Kidney (tissue), 13 donors: ENCODE measurements at regions not wholly inside any gene's neighbourhood (a gene's known extent, or its start where the extent isn't known, plus 50 kb on each side); places are given as distances from the start of the nearest gene placed in this dataset.
A peak's percentile ranks its signal among the peaks of the same experiment; 100 is the strongest.

Experiments
- DNase-seq, 5 donors: peaks; one replicate each; pipeline ENCODE4 v3.0.0-alpha.2; 2013 to 2020
- FAIRE-seq: peaks from 2 replicates; lab custom pipeline; 2012; peaks lifted over from hg19 to GRCh38; lab: Jason Lieb, UNC
- H3K27ac ChIP-seq, 2 donors: one replicate each; pipeline ENCODE4 v1.7.0; 2013; ENCODE audit warnings: low read depth in 2 of 2, low read length in 2 of 2, inconsistent platforms in 1 of 2
- H3K27me3 ChIP-seq: one replicate; pipeline ENCODE4 v1.7.1; 2013; ENCODE audit warnings: low read length, inconsistent platforms; ENCODE audit not compliant: control insufficient read depth, insufficient read depth
- H3K36me3 ChIP-seq, 3 donors: one replicate each; pipeline versions ENCODE4 v1.7.0 to v1.7.1; 2013; ENCODE audit warnings: low read length in 3 of 3, control low read depth in 1 of 3, inconsistent platforms in 1 of 3; ENCODE audit not compliant: insufficient read depth in 3 of 3, control insufficient read depth in 2 of 3
- H3K4me1 ChIP-seq, 3 donors: one replicate each; pipeline versions ENCODE4 v1.7.0 to v1.7.1; 2013; ENCODE audit warnings: low read length in 3 of 3, inconsistent platforms in 1 of 3, low read depth in 1 of 3; ENCODE audit not compliant: control insufficient read depth in 2 of 3, insufficient read depth in 2 of 3
- H3K4me3 ChIP-seq, 3 donors: one replicate each; pipeline versions ENCODE4 v1.7.0 to v1.8.1; 2013; ENCODE audit warnings: low read length in 3 of 3, control low read depth in 1 of 3, inconsistent platforms in 1 of 3
- H3K9ac ChIP-seq, 3 donors: one replicate each; pipeline versions ENCODE4 v1.7.0 to v1.7.1; 2013; ENCODE audit warnings: low read length in 3 of 3, control low read depth in 1 of 3, inconsistent platforms in 1 of 3
- H3K9me3 ChIP-seq, 3 donors: one replicate each; pipeline versions ENCODE4 v1.7.0 to v1.7.1; 2013; ENCODE audit warnings: low read length in 3 of 3, control low read depth in 1 of 3, inconsistent platforms in 1 of 3; ENCODE audit not compliant: control insufficient read depth in 2 of 3, insufficient read depth in 1 of 3
- CTCF ChIP-seq: IDR thresholded peaks from 3 replicates; pipeline ENCODE4 v1.5.1; 2012; ENCODE audit warnings: mild to moderate bottlenecking, moderate library complexity, borderline replicate concordance; ENCODE audit not compliant: insufficient read depth; ENCODE audit errors: extremely low read depth
- intact Hi-C: fragments of 100-400 bp; cut with DNase I; formaldehyde crosslinking; loops from one replicate; pipeline ENCODE4 v1.11.1; 2022
- donor health status: control.
- donor health status: control.
- donor health status: control.
- donor health status: control.
- donor health status: control.
- donor health status: DM: yes; HTN: yes; CAD: no.
- donor health status: Normal renal cell carcinoma (clear cell type).

GRCh38 chr11:62062223-62062861, 61.5 kb upstream of the INCENP start:
- Histone ChIP-seq H3K9ac (no peak overlapping the region), H3K4me3 (no peak overlapping the region), H3K4me1 (no peaks in the 10 kb centered on the region), H3K36me3 (no peaks in the 10 kb centered on the region), H3K27me3 (no peaks in the 10 kb centered on the region), H3K27ac (no peak overlapping the region), H3K9me3 (no peaks in the 10 kb centered on the region)
- intact Hi-C loops: no loop called here
- no peak for TF ChIP-seq CTCF
- FAIRE-seq: no peak
- DNase-seq: no peak

- FAIRE-seq: no peak
Observed at GRCh38 chr11:62061356-62062222, 62.2 kb upstream of the INCENP start.

GRCh38 chr11:62057069-62057468, 66.7 kb upstream of the INCENP start:
- H3K9ac ChIP-seq: no peak overlapping the region
- FAIRE-seq (no peak), DNase-seq (no peak)
- no peak overlapping the region for H3K4me3 ChIP-seq
- H3K36me3 ChIP-seq: no peaks in the 10 kb centered on the region
- H3K9me3 ChIP-seq: no peaks in the 10 kb centered on the region
- no peaks in the 10 kb centered on the region for H3K4me1 ChIP-seq
- intact Hi-C loops: no loop called here
- H3K27ac ChIP-seq: no peak overlapping the region
- no peaks in the 10 kb centered on the region for H3K27me3 ChIP-seq
- TF ChIP-seq CTCF: no peak

More at GRCh38 chr11:62061356-62062222, 62.2 kb upstream of the INCENP start:
- peak; percentile 5 for TF ChIP-seq CTCF
- no peaks in the 10 kb centered on the region for H3K36me3 ChIP-seq
- peak in 2 of 5 donors; percentile 4 to 13 for DNase-seq
- no peaks in the 10 kb centered on the region for H3K4me1 ChIP-seq
- no peaks in the 10 kb centered on the region for H3K27me3 ChIP-seq
- no peak overlapping the region for H3K27ac ChIP-seq
- H3K9ac ChIP-seq: no peak overlapping the region
- intact Hi-C loops: no loop called here
- H3K4me3 ChIP-seq: no peak overlapping the region
- no peaks in the 10 kb centered on the region for H3K9me3 ChIP-seq
